ENCODE measurements at regions not wholly inside any gene's neighbourhood (a gene's known extent, or its start where the extent isn't known, plus 50 kb on each side); places are given as distances from the start of the nearest gene placed in this dataset.

- peaks cover 6% of the 10 kb centered on the region for H3K27me3 Mint-ChIP-seq (ENCODE audit: low read depth)
- no peak for TF ChIP-seq PRDM15 (CRISPR knock-in tag; IDR thresholded peaks at IDR 0.05)
- no peak for TF ChIP-seq ETV6 (CRISPR knock-in tag; IDR thresholded peaks at IDR 0.05)
- TF ChIP-seq SMAD4 (CRISPR knock-in tag; IDR thresholded peaks at IDR 0.05), result no peak
- no peak for TF ChIP-seq JAZF1 (CRISPR knock-in tag; IDR thresholded peaks at IDR 0.05)
- TF ChIP-seq SMAD3 (CRISPR knock-in tag; IDR thresholded peaks at IDR 0.05; ENCODE audit: borderline replicate concordance), result no peak
- TF ChIP-seq GRHL2 (CRISPR knock-in tag; IDR thresholded peaks at IDR 0.05; ENCODE audit: insufficient replicate concordance, severe bottlenecking), result no peak
- no peak for TF ChIP-seq NFE2L1 (CRISPR knock-in tag; IDR thresholded peaks at IDR 0.05)
- TF ChIP-seq ZNF512 (CRISPR knock-in tag; IDR thresholded peaks at IDR 0.05; ENCODE audit: borderline replicate concordance), result no peak
- no peak for TF ChIP-seq STAT6 (CRISPR knock-in tag; conservative IDR thresholded peaks at IDR 0.05; ENCODE audit: low read depth)
- no peaks in the 10 kb centered on the region for H3K36me3 Mint-ChIP-seq
- H3K4me1 Mint-ChIP-seq, result peaks cover 17% of the 10 kb centered on the region
- H3K27ac Mint-ChIP-seq, result no peak overlapping the region
- H3K9me3 Mint-ChIP-seq, result no peaks in the 10 kb centered on the region
- ChIA-PET POLR2A (no interaction called here), CTCF (no interaction called here)
- no peak overlapping the region for H3K4me3 Mint-ChIP-seq
- DNase-seq (ENCODE audit: low spot score), result no peak
- ATAC-seq, result no peak
Measured at GRCh38 chr2:176601066-176601465, 331.8 kb downstream of the MTX2 start.

GRCh38 chr2:176612036-176612435 is 342.8 kb downstream of the MTX2 start:
- H3K27me3 Mint-ChIP-seq (ENCODE audit: low read depth), result no peaks in the 10 kb centered on the region
- no peak overlapping the region for H3K27ac Mint-ChIP-seq
- no peaks in the 10 kb centered on the region for H3K36me3 Mint-ChIP-seq
- ChIA-PET POLR2A (no interaction called here), CTCF (no interaction called here)
- H3K4me3 Mint-ChIP-seq, result no peak overlapping the region
- DNase-seq (ENCODE audit: low spot score) (no peak), ATAC-seq (no peak)
- H3K9me3 Mint-ChIP-seq, result no peaks in the 10 kb centered on the region
- no peak for TF ChIP-seq ZNF423 (CRISPR knock-in tag; IDR thresholded peaks at IDR 0.05)
- no peak for TF ChIP-seq SMAD4 (CRISPR knock-in tag; IDR thresholded peaks at IDR 0.05)
- TF ChIP-seq GTF2I (CRISPR knock-in tag; conservative IDR thresholded peaks at IDR 0.05), result no peak
- no peaks in the 10 kb centered on the region for H3K4me1 Mint-ChIP-seq

GRCh38 chr2:176612736-176613135 is 343.5 kb downstream of the MTX2 start:
- Mint-ChIP-seq H3K4me3 (no peak overlapping the region), H3K27ac (no peak overlapping the region), H3K4me1 (no peaks in the 10 kb centered on the region), H3K36me3 (no peaks in the 10 kb centered on the region), H3K9me3 (no peaks in the 10 kb centered on the region), H3K27me3 (ENCODE audit: low read depth) (no peaks in the 10 kb centered on the region)
- ATAC-seq, result no peak
- ChIA-PET CTCF (no interaction called here), POLR2A (no interaction called here)
- no peak for TF ChIP-seq NFATC4 (CRISPR knock-in tag; IDR thresholded peaks at IDR 0.05)
- no peak for TF ChIP-seq NR3C1 (CRISPR knock-in tag; conservative IDR thresholded peaks at IDR 0.05; ENCODE audit: low read depth)
- TF ChIP-seq ZNF512 (CRISPR knock-in tag; IDR thresholded peaks at IDR 0.05; ENCODE audit: borderline replicate concordance), result no peak
- no peak for TF ChIP-seq SMAD4 (CRISPR knock-in tag; IDR thresholded peaks at IDR 0.05)
- no peak for TF ChIP-seq ZNF416 (CRISPR knock-in tag; IDR thresholded peaks at IDR 0.05)
- no peak for TF ChIP-seq AFF4 (CRISPR knock-in tag; IDR thresholded peaks at IDR 0.05; ENCODE audit: borderline replicate concordance)
- no peak for TF ChIP-seq ETV6 (CRISPR knock-in tag; IDR thresholded peaks at IDR 0.05)
- TF ChIP-seq NR2C2 (CRISPR knock-in tag; IDR thresholded peaks at IDR 0.05), result no peak
- DNase-seq (ENCODE audit: low spot score), result no peak

Data from WTC11 (cell line).